ENCODE measurements at regions not wholly inside any gene's neighbourhood (a gene's known extent, or its start where the extent isn't known, plus 50 kb on each side); places are given as distances from the start of the nearest gene placed in this dataset.

DNA sequence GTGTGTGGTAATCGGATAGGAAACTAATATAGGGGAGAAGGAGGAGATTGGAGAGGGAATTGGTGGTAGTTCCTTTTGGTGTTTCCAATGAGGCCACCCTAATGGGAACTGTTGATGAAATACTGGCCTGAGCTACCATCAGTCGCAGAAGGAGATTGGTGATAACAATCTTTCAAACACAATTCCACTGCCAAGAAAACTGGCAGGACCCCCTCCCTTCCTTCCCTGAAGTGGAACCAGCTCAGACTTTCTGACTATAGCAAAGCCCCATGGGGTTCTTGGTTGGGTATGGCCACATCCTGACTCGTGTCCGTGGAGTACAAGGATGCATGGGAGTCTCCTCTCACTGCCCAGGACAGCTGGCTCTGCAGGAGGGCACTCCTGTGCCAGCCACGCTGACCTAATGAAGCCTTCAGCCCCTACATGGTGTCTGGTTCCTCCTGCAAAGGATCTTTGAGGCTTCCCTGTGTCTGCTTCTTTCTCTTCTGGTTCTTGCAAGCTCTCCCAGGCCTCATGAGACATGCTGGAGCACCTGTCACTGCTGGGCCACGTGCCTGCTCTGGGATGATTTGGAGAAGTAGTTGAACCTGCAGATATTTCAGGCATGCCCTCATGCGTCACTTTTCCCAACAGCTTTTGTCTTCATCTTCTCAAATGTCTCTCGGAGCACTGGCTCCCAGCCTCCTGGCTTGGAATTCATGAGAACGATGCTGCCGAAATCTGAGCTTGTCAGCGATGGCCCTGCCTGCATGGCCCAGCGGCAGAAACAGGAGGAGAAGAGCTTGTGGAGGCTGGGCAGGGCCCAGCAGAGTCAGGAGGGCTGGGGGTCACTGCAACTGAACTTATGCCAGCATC lies 90.0 kb upstream of the ADPGK start:
- 58 to 73% methylated on average over 12 of the region's 12 CpGs for WGBS, 2 donors
- no peak for DNase-seq (ENCODE audit: low spot score in 2 of 2)
- H3K4me3 ChIP-seq (ENCODE audit: low read depth, poor library complexity, severe bottlenecking): no peak overlapping the region
- TF ChIP-seq POLR2A (IDR thresholded peaks at IDR 0.05) (no peak), CTCF (IDR thresholded peaks at IDR 0.05) (no peak)
- intact Hi-C loops (cut with DNase I; ENCODE audit: low total_unique reads): no loop called here

GRCh38 chr15:72872066-72872845 lies 88.7 kb upstream of the ADPGK start:
- WGBS, 2 donors: 72 to 81% methylated on average over 10 of the region's 10 CpGs
- intact Hi-C loops (cut with DNase I; ENCODE audit: low total_unique reads): no loop called here

DNA sequence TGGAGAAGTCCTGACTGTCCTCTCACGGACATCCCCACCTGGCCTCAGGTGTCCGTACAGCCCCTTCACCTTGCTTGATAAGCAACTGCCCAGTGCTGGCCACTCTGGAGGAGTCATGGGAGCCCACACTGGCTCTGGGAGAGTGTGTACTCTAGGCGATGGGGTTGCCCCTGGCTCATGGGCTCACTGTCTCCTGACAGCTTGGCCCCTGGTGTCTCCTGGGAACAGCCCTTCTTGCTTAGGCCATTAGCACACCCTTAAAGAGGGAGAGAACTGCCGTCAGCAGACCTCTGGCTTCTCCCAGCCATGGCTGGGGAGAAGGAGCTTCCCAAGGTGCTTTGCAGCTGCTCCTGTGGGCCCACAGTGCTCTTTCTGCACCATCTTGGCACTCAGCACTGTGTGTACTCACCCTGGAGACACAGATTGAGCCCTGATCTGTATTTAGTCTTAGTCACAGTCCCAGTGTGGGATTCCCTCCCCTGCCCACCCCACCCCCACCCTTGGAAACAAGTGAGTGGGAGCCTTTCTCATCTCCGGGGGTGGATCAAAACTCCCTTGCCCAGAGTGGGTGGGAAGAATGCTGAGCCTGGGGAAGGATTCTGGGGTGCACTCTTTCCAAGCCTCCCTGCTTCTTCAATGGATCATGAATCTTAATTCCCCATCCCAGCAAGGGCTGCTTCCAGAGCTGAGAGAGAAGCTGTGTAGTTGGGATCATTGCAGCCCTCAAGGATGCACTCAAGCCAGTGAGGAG lies 83.5 kb upstream of the ADPGK start:
- H3K4me3 ChIP-seq (ENCODE audit: low read depth, poor library complexity, severe bottlenecking): no peak overlapping the region
- no peak for DNase-seq (ENCODE audit: low spot score in 2 of 2)
- 87 to 95% methylated on average over 5 of the region's 5 CpGs for WGBS, 2 donors
- intact Hi-C loops (cut with DNase I; ENCODE audit: low total_unique reads): no loop called here
- TF ChIP-seq POLR2A (IDR thresholded peaks at IDR 0.05): no peak
- TF ChIP-seq CTCF (IDR thresholded peaks at IDR 0.05): no peak

More at GRCh38 chr15:72872066-72872845, 88.7 kb upstream of the ADPGK start:
- no peak overlapping the region for H3K4me3 ChIP-seq (ENCODE audit: low read depth, poor library complexity, severe bottlenecking)
- TF ChIP-seq POLR2A (IDR thresholded peaks at IDR 0.05) (no peak), CTCF (IDR thresholded peaks at IDR 0.05) (no peak)
- DNase-seq (ENCODE audit: low spot score in 2 of 2): peak in 1 of 2 donors; percentile 52

DNA sequence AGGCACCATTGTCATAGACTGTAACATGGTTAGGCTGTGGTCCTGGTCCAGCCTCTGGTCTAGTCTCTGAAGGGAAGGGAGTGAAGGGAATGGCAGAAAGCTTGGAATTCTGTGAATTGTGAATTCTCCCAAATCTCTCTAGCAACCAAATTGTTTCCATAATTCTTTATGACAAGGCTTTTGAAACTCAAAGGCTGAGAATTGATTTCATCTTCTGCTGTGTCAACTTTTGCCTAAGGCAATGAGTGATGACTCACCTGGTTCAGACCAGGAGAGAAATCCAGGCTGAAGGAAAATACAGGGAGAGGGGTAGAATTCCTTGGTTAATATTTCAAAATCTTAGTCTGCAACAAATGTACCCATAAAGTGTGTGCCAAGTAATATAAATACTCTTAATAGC lies 82.6 kb upstream of the ADPGK start:
- TF ChIP-seq CTCF (IDR thresholded peaks at IDR 0.05) (no peak), POLR2A (IDR thresholded peaks at IDR 0.05) (no peak)
- no peak for DNase-seq (ENCODE audit: low spot score in 2 of 2)
- intact Hi-C loops (cut with DNase I; ENCODE audit: low total_unique reads): no loop called here
- H3K4me3 ChIP-seq (ENCODE audit: low read depth, poor library complexity, severe bottlenecking): no peak overlapping the region

GRCh38 chr15:72865486-72865885 lies 81.9 kb upstream of the ADPGK start:
- no peak for TF ChIP-seq CTCF (IDR thresholded peaks at IDR 0.05)
- no peak for TF ChIP-seq POLR2A (IDR thresholded peaks at IDR 0.05)
- DNase-seq (ENCODE audit: low spot score in 2 of 2): no peak
- intact Hi-C loops (cut with DNase I; ENCODE audit: low total_unique reads): no loop called here

More at GRCh38 chr15:72865486-72865885, 81.9 kb upstream of the ADPGK start:
- H3K4me3 ChIP-seq (ENCODE audit: low read depth, poor library complexity, severe bottlenecking): no peak overlapping the region
- WGBS, 2 donors: 86 to 92% methylated on average over 5 of the region's 5 CpGs
